Mesenteric fat pad (tissue), 1 donor: ENCODE measurements at regions not wholly inside any gene's neighbourhood (a gene's known extent, or its start where the extent isn't known, plus 50 kb on each side); places are given as distances from the start of the nearest gene placed in this dataset.
"Not testable (repeated sequence)": the region's sequence is repeated elsewhere in the genome, so short reads cannot be mapped to it uniquely, and the experiment has no call there.

ENCODE experiments used
- DNase-seq: peaks from one replicate; pipeline ENCODE4 v3.0.0-alpha.2; 2020; ENCODE audit warnings: low spot score
- donor health status: DM: yes; HTN: yes; CAD: no.

DNA sequence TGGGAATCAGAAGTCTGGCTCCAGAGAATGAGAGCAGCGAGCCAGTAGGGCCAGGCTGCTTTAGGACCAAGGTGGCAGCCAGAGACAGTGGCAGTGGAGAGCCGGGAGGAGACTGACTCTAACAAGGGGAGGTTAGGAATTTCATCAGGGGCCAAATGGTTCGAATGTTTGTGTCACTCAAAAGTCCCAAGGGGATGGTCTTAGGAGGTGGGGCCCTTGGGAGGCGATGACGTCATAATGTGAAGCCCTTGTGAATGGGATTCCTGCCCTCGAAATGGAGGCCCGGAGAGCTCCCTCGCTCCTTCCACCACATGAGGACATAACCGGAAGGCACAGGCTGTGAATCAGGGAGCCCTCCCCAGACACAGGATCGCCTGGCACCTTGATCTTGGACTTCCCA, 299.7 kb downstream of the QKI start:
- no peak for DNase-seq

- no peak for DNase-seq
Observed at GRCh38 chr6:163712981-163713380, 298.5 kb downstream of the QKI start.

DNA sequence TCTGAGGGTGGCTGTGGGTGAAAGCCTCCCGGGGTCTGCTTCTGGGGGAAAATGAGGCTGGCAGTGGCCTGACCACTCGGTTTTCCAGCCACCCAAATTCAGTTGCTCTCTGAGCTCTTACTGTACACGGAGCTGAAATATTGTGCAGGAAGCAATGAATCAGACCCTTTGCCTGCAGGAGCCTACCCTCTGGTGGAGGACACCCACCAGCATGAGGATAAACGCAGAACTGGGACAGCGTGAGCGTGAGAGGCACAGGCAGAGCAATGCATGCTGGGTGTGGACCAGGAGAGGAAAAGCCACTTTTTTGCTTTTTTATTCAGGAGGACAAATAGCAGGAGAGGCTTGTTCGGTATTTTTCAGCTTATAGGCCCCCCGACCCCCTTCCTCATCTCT, 298.0 kb downstream of the QKI start:
- no peak for DNase-seq

GRCh38 chr6:163711615-163712565, 297.4 kb downstream of the QKI start:
- DNase-seq: no peak

DNA sequence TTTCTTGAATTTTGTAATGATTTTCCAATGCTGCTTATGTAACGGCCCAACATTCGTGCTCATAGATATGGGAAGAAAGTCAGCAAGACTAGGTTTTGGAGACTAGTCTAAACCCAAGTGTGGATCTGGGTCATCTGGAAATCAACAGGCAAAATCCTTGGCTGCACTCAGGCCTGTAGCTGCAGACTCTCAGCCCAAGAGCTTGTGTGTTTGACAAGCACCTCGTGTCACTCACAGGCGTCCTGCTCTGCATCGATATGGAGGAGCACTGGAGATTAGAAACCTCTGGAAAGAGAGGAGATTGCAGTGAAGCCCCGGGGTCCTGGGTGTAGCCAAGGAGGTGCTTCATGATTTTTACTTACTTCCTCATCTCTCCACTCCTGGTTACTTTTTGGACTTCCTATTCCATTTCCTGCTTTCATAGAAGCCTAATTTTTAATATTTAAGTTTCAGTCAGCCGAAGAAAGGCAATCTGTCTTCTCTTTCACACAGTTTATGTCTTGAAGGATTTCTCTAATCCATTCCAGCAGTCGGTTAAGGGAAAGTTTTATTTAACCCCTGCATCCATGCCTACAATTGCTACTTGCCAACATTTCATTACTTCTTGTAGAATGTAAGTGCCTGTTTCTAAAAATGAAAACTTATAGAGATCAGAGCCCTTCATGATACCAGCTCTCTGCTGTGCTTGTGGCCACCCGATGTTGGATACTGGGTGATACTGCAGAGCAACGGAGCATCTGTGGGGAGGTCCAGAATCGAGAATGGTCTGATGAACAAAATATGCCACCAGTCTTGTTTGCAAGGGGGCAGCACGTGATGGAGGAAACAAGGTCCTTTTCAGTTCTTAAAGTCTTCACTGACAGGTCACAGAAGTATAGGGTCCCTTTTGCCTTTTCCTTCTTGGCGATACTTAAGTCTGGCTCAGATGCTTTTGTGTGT, 296.3 kb downstream of the QKI start:
- DNase-seq: no peak

- no peak for DNase-seq
Observed at GRCh38 chr6:163709693-163710092, 295.2 kb downstream of the QKI start.

- DNase-seq: no peak
Observed at GRCh38 chr6:163709255-163709654, 294.7 kb downstream of the QKI start.

GRCh38 chr6:163708466-163708865, 293.9 kb downstream of the QKI start:
- DNase-seq: no peak

DNA sequence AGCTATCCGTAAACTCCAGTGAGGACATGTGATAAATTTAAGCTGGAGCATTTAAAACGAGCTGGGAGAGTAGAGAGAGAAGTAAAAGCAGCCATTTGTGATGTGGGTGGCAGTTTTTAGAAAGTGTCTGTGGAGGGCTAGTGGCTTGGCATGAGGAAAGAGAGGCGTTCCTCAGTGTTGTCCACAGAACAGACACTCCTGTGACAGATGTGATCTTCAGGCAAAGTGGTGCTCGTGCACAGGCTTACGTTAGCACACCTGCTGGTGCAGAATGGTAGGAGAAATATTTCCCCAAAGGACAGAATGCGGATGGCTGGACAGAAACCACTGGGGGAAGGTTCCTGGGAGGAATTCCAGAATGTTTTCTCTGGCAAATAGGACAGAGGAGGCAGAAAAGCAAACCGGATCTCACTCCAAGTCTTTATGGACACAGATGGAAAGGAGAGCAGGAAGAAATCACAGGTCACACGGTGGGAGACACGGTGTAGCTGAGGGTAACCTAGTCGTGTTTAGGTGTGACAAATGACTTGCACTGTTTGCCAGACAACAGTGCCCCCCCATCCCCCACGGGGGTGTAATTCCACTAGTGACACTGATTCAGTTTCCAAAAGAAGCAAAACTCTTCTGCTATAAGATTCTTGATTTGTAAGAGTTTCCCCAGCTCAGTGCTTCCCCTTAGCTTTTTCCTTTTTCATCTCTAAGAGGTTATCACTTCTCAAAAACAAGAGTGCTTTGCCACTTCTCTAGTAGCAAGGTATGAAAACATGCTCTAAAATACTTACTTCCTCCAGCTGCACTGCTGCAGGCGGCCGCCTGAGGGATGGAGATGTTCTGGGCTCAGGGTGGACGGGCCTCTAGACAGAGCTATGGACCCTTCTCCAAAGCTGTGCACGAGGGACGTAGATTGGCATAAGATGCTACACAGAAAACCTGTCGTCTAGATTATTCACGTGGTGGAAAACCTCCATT, 293.2 kb downstream of the QKI start:
- DNase-seq: no peak

GRCh38 chr6:163706500-163707087, 292.1 kb downstream of the QKI start:
- no peak for DNase-seq

DNA sequence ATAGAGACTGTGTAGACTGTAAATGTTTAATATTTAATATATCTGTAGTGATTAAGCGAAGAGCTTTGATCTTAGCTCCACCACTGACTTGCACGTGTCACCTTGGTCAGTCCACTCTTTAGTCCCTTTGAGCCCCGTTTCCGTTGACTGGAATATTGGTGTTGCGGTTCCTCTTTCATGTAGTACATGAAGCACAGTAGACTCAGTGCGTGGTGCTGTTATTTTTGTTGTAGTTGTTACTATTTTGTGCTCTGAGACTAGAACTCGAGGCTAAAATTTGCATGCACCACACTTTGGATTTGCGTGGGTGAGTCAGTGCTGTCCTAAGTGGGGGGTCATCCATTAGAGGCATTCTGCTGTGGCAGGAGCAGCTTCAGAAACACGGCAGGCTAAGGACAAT, 291.4 kb downstream of the QKI start:
- no peak for DNase-seq

- no peak for DNase-seq
Observed at GRCh38 chr6:163702736-163703135, 288.2 kb downstream of the QKI start.

DNA sequence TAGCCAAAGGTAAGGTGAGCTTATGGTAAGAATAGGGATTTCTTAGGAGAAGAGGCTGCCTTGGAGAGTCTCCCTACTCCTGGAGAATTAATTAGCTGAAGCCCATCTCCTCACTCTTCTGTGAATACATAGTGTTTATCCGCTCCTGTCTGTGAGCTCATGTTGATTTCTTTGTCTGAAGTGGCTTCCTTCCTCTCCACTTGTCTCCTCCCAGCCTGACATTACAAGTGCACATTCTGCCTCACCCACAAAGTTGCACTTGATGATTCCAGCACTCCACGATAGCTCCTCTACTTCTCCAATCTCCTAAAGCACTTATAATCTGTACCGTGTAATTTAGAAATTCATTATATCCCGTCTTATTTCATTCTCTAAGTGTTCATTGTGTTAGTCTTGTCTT, 287.2 kb downstream of the QKI start:
- DNase-seq: no peak

- DNase-seq: no peak
Observed at GRCh38 chr6:163698086-163698485, 283.6 kb downstream of the QKI start.

DNA sequence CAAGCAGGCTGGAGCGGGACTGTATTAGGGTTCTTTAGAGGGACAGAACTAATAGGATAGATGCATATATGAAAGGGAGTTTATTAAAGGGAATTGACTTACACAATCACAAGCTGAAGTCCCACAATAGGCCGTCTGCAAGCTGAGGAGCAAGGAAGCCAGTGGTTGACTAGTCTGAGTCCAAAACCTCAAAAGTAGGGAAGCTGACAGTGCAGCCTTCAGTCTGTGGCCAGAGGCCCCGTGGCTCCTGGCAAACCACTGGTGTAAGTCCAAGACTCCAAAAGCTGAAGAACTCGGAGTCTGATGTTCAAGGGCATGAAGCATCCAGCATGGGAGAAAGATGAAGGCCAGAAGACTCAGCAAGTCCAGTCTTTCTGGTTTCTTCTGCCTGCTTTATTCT, 281.8 kb downstream of the QKI start:
- DNase-seq: not testable (repeated sequence)

DNA sequence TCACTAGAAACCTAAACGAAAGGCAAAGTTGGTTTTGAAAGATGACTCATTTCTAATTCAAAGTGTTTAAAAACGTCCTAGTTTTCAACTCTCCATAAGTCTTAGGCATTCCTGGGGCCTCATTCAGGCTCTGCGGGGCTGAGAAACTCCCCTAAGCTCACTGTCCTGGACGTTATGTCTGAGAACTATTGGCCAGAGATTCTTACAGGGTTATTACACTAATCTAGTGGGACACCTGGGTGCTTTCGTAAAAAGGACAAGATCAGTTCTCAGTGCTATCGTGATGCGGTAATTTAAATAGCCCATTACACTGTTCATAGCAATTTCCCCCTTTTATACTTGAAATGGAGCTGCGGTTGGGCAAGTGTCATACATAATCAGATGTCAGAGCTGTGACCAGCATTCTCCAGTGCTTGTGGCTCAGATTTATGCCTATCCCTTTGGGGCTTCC, 280.9 kb downstream of the QKI start:
- no peak for DNase-seq

DNA sequence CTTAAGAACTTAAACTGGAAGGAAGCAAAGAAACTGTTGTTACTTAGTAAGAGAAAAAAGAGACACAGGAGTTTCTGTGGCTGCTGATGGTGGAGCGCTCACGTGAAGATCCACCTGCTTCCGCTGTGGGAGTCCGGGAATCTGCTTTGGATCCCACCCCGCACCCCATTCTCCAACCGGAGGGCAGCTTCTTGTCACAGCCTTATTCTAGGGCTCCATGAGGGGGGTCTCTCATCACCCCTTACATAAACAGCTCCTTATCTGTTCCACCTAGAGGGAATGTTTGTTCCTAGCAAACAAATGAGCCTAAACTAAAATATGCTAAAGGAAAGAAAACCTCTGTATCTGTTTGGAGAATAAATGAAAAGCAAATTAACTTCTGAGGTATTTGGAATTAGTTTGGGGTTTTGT, 280.5 kb downstream of the QKI start:
- no peak for DNase-seq

DNA sequence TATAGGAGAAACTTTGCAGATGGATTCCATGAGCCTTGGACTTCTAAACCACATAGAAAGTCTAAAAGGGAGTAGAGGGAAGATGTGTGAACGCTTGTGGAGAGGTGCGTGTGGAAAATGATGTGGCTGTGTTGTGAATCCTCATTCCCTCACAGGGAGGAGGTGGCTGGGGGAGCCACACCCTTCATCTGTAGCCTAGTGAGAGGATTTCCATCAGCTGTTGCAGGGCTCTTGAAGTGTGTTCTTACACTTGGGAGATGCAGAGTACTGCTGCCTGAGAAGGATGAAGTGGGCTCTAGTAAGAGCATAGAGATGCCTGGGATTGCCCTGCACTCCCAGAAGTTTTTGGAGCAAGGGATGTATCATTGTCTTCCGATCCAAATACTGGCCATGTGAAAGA, 279.6 kb downstream of the QKI start:
- no peak for DNase-seq

- no peak for DNase-seq
Observed at GRCh38 chr6:163691049-163691448, 276.5 kb downstream of the QKI start.

DNA sequence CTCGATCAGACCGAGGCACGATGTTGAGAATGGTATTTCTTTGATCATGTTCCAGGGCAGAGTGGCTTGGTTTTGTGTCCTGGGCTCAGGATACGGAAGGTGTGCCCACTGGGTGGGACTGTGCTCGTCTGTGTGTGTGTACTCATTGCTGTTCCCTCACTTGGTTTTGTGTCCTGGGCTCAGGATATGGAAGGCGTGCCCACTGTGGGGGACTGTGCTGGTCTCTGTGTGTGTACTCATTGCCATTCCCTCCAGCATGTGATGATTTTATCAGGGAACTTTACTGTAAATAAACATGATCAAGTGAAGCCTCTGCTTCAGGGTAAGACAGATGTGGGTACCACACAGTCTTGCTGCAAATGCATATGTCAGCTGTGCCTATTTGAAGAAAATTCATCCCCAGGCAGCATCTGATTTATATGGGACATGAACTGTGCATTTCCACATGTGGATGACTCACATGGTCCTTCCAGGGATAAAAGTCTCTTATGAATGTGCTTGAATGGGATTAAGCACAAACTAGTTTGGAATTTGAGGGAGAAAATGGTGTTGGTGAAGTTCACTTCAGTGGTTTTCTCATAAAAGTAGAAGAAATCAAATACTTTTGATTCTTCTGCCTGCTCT, 274.3 kb downstream of the QKI start:
- no peak for DNase-seq
